GM12891 (cell line): ENCODE measurements at regions not wholly inside any gene's neighbourhood (a gene's known extent, or its start where the extent isn't known, plus 50 kb on each side); places are given as distances from the start of the nearest gene placed in this dataset.

ENCODE experiments used
- POLR2A ChIP-seq: IDR thresholded peaks from 2 replicates; pipeline ENCODE4 v1.6.1; 2011; ENCODE audit warnings: low read depth, low read length, control low read depth
- POLR2AphosphoS5 ChIP-seq: IDR thresholded peaks from 2 replicates; pipeline ENCODE4 v1.6.1; 2011; ENCODE audit warnings: low read depth, low read length, control low read depth
- POU2F2 ChIP-seq: IDR thresholded peaks from 2 replicates; pipeline ENCODE4 v1.6.1; 2011; ENCODE audit warnings: low read depth, mild to moderate bottlenecking, control low read depth, low read length, moderate library complexity
- SPI1 ChIP-seq: IDR thresholded peaks from 2 replicates; pipeline ENCODE4 v1.6.1; 2011; ENCODE audit warnings: low read depth, low read length, control low read depth
- TAF1 ChIP-seq: IDR thresholded peaks from 2 replicates; pipeline ENCODE4 v1.6.1; 2011; ENCODE audit warnings: low read depth, low read length, control low read depth

DNA sequence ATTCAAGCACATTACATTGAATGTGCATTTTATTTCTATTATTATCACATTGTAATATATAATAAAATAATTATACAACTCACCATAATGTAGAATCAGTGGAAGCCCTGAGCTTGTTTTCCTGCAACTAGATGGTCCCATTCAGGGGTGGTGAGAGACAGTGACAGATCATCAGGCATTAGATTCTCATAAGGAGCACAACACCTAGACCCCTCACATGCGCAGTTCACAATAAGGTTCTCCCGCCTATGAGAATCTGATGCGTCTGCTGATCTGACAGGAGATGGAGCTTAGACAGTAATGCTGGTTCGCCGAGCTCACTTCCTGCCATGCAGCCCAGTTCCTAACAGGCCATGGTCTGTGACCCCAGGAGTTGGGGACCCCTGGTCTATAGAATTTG lies 96.7 kb upstream of the RBBP6 start:
- TF ChIP-seq POLR2AphosphoS5 (no peak), POLR2A (no peak), TAF1 (no peak), SPI1 (no peak), POU2F2 (no peak)
